ENCODE measurements at regions not wholly inside any gene's neighbourhood (a gene's known extent, or its start where the extent isn't known, plus 50 kb on each side); places are given as distances from the start of the nearest gene placed in this dataset.

DNA sequence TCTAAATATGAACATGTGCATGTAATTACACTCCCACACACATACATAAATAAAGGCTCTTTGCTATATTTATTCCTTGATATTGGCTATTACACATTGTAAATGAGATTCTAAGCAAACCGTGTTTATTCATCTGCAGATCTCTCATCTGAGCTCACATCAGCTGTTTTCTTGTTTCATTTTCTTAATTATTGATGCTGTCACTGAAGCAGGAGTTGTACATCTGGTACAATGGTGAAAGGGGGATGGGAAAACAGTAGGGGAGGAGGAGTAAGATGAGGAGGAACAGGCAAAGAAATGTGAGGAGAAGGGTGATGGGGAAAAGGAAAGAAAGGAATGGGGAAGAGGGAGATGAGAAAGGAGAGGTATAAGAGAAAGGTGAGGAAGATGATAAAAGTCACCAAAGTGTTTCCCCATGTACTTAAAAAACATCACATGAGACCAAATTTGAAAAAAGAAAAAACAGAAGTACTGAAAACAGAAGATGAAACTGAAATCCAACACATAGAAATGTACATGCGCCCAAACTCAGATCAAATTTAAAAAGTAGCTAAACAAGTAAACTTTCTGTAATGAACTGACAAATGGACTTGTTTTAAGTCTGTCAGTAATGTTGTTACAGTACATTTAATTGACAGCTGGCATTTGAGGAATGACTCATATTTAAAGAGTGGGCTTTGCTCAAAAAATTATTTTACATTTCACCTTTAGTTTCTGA, 472.2 kb downstream of the ARL4A start:
- no peak for DNase-seq

DNA sequence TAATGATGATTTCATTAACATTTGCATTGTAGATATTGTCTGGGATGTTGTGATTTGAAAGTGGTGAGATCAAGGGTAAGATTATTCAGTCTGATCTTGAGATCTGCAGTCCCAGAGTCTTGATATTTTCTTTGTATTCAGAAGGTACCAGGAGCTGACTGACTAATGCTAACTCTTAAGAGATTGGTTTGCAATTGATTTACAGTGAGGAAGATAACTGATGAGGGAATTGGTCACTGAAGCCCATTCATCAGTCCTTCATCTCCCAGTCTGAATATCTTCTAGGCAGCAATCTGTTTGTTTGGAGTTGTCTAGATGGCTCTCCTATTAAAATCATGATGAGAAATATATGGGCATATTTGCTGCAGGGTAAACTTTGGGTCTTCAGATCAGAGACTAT, 473.7 kb downstream of the ARL4A start:
- DNase-seq, result no peak

GRCh38 chr7:13165854-13166253, 478.4 kb downstream of the ARL4A start:
- no peak for DNase-seq

GRCh38 chr7:13166801-13167200, 479.4 kb downstream of the ARL4A start:
- DNase-seq, result no peak

DNA sequence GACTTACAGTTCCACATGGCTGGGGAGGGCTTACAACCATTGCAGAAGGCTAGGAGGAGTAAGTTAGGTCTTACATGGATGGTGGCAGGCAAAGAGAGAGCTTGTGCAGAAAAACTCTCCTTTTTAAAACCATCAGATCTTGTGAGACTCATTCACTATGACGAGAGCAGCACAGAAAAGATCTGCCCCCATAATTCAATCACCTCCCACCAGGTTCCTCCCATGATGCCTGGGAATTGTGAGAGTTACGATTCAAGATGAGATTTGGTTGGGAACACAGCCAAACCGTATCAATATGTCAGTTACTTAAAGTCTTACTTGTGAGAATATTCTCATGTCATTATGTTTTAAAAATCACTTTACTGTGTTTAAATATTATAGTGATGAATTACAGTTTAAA, 481.9 kb downstream of the ARL4A start:
- no peak for DNase-seq

GRCh38 chr7:13174991-13175390, 487.6 kb downstream of the ARL4A start:
- DNase-seq, result no peak

GRCh38 chr7:13179011-13179582, 491.7 kb downstream of the ARL4A start:
- DNase-seq, result no peak

DNA sequence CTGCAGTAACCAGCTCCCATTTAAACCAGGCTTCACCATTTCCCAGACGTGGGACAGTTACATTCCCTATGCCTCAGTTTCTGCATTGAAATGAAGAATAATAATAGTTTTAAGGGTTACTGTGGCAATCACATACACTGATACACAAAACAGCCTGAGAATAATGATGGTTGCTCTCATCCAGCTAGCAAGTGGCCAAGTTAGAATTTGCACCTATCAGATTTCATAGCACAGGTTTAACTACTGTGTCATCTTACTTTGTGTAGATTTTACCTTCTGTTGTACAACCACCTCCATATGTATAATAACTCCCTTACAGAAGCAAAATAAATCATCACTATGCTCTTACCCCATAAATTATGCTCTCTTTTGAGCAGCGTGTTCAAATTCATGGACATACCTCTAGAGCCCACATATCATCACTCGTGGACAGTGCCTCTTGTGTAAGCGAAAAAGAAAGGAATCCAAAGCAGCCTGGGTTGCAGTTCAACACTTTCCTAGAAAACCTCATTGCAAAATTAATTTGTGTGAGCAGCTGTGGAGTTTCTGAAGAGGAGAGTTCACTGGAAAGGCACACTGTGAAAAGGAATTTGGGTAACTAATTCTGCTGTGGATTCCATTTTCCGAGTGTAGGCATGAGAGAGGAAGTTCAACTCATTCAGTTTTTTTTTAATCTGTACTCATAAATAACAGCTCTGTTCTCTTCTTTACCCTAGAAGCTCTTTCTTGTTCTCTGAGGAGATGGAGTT, 492.5 kb downstream of the ARL4A start:
- DNase-seq, result no peak

DNA sequence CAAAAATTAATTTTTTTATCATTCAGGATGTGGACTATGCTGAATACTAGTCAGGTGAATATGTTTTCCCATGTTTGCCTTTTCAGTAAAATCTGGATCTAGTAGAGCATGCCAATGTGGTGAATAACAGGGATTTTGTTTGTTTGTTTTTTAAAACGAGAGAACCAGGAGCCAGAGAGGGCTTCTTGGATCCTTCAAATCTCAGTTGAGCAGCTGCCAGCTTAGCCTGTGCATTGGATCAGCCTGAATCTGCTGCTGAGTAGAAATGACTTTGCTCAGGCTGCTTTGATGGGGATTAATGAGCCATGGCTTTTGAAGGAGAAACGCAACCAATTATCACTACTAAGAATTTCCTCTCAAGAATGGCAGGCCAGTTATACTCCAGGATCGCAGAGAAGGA, 493.8 kb downstream of the ARL4A start:
- peak; percentile 56 to 78 for DNase-seq

DNA sequence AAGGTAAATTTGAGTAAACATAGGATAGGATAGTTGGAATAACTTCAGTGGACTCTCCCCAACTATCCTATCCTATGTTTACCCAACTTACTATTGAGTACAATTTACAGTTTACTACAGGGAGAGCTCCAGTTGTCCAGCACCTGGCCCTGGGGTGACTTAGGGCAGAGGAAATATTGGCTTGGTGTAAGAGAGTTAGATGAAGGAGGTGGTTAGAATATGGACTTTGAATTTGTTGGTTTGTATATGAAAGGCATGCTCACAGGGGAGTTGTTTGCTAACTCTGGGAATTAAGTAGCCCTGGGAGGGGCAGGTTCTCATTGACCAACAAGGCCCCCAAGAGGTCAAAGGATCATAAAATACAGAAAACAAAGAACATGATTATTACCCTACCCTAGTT, 497.7 kb downstream of the ARL4A start:
- no peak for DNase-seq

DNA sequence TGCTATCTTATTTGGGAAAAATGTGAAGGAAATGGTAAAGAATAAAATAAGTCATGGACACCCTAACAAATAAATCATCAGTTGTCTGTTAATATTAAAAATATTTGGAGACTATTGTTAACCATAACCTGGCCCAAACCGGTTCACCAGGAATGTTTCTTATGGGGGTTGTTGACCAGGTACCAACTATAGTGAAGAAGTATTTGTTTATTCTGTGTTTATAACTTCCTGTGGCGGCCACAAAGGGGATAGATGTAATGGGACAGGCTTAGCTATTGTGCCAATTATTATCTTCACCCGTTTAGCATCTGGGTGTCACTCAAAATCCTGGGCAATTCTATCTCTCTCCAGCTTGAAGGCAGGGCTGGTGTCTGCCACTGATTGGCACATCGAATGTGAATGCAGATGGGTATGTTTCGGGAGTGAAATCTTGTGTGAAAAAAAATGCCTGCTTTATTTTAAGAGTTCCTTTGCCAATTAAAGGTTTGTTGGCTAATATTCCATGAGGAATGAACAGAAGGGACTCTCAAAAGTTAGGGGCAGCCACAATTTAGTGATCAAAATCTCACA, 500.9 kb downstream of the ARL4A start:
- DNase-seq, result no peak

DNA sequence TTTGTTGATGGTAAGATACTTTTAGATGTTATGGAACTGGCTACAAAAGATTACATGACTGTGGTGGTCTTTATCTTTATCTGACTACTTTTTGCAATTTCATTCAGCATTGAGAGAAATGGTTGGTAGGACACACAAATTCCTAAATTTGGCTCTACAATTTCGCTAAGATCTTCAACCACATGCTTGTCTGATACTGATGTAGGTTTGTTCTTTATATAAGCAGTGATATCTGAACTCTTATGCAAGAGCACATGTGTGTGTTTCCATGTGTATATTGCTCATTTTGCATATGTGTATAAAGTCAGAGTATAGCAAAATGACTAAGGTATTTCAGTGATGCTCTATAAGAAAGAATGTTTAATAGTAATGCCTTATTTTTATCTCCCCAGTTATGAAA, 501.5 kb downstream of the ARL4A start:
- DNase-seq, result no peak

DNA sequence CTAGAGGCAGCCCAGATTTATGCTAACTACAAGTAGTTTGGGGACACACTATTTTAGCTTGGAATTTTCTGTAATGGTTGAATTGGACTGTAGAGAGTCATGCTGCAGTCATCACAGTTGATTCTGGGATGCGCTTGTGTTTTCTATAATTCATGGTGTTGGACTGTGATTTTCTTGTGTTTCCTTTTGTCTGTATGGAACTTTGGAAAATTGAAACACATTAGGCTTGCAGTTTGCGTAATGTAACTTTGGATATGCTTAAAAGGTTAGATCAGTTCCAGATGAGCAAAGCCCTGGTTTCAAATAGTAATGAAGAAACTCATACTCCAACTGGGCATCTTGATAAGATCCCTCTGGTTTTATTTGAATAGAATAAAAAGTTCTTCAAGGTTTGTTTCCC, 502.2 kb downstream of the ARL4A start:
- DNase-seq, result no peak

- DNase-seq, result no peak
These were observed 510.1 kb downstream of the ARL4A start for GRCh38 chr7:13197501-13197900.

DNA sequence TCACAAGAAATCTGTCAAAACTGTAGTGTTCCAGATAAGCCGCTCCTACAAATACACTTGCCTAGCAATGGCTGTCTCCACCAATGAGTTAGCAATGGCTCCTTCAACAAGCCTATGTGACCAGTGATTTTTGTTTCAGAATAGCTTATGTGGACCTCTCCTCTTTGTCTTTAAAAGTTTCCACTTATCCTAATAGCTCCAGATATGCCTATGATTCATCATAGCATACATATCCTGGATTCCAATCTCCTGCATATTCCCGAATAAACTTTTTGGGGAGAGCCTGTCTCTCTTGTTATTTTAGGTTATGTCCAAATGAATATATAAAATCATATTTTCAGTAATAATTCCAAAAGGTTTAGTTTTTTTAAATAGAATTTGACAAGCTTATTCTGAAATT, 510.6 kb downstream of the ARL4A start:
- DNase-seq, result no peak

DNA sequence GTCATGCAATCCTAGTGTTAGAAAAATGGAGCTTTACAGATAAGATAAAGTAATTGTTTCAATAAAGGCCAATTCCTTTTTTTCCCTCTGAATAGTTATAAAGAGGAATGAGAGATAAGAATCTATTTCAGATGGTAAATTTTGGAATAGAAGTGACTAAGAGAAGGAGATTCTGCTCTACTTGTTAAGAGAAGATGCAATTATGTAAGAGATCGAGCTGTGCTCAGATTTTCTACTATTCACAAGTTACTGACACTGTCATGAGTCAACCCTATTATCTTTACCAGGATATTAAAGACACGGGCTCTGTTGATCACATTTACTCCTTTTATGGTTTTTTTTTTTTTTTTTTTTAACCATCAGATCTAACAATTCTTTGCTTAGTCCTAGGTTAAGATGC, 511.3 kb downstream of the ARL4A start:
- no peak for DNase-seq

DNA sequence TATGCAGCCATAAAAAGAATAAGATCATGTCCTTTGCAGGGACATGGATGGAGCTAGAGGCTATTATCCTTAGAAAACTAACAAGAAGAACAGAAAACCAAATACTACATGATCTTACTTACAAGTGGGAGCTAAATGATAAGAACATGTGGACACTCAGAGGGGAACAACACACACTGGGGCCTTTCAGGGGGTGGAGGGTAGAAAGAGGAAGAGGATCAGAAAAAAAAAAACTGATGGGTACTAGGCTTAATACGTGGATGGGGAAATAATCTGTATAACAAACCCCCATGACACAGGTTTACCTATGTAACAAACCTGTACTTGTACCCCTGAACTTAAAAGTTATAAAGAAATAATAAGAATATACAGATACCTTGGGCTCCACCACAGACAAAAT, 514.2 kb downstream of the ARL4A start:
- DNase-seq, result no peak

GRCh38 chr7:13217768-13218167, 530.3 kb downstream of the ARL4A start:
- no peak for DNase-seq

- DNase-seq, result no peak
These were observed 537.6 kb downstream of the ARL4A start for GRCh38 chr7:13225068-13225467.

GRCh38 chr7:13226385-13226784, 539.0 kb downstream of the ARL4A start:
- DNase-seq, result no peak

DNA sequence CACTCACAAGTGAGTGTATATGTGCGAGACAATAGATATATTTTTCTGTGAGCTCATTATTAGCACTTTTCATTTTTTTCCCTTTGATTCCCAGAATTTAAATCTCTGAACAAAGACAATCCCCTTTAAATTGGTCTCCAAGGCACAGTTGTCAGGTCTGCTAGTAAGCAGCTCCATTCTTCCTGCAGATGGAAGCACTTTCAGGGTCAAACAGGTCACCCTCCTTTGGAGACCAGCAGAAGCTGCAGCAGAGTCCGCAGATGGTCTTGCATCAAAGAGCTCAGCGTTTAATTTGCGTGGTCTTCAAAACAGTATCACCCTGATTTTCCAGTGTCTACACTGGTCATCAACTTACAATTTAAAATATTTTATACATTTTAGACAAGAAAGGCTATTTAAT, 543.8 kb downstream of the ARL4A start:
- no peak for DNase-seq

- no peak for DNase-seq
These were observed 548.0 kb downstream of the ARL4A start for GRCh38 chr7:13235436-13235835.

GRCh38 chr7:13236026-13236425, 548.6 kb downstream of the ARL4A start:
- DNase-seq, result no peak

DNA sequence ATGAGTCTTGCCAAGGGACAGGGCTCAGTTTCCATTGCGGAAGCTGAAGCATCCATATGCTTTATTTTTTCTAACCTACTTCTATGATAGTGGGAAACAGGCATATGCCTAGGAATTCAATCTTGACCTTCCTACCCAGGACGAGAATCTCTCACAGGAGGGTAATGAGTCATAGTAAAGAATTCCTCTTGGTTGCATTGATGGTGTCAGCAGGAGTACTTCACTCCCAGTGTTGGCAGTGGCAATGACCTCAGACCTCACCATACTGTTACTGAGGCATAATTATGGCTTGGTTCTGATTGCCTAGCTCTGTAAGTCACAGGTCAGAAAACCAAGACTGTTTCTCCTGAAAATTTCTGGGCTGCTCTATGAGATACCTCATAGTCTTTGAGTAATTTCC, 552.9 kb downstream of the ARL4A start:
- no peak for DNase-seq

All from NCI-H187 (cell line).